K562 (cell line): ENCODE measurements at regions not wholly inside any gene's neighbourhood (a gene's known extent, or its start where the extent isn't known, plus 50 kb on each side); places are given as distances from the start of the nearest gene placed in this dataset.

ENCODE experiments used
- ATAC-seq: fragments of 200-7000 bp; cut with Tn5 transposase; 3 replicates; pipeline ENCODE4 v1.9.1; 2020; ENCODE audit warnings: moderate library complexity
- BruUV-seq: library from RNA; stranded (reverse); fragments of 400-500 nt; replicated peaks from 2 replicates; lab custom pipeline; 2021; lab: Mats Ljungman, UMichigan
- CTCF ChIA-PET: fragments of 300-600 bp; formaldehyde crosslinking; extraction: SDS; loops from one replicate; lab custom pipeline; 2021; ENCODE audit warnings: low intra/inter-chr PET ratio; lab: Yijun Ruan, JAX
- POLR2A ChIA-PET: fragments of 300-600, 350-650 bp; sonication (Branson Sonifier 250); formaldehyde crosslinking; extraction: SDS; loops from one replicate; lab custom pipeline; 2021; ENCODE audit warnings: antibody characterized with exemption, inconsistent platforms; lab: Yijun Ruan, JAX
- DNase-seq, 4 experiments: peaks; one replicate each; pipeline versions ENCODE4 v3.0.0 to v3.0.0-alpha.2; 2011 to 2018; ENCODE audit warnings: low spot score in 3 of 4, mixed read lengths in 3 of 4; ENCODE audit errors: extremely low read depth in 1 of 4
- FAIRE-seq: peaks from 2 replicates; lab custom pipeline; 2011; peaks lifted over from hg19 to GRCh38; lab: Jason Lieb, UNC
- H2AFZ ChIP-seq: 2 replicates; pipeline ENCODE4 v1.6.0; 2011; ENCODE audit warnings: low read depth, low read length, control low read depth, inconsistent platforms
- H3K27ac ChIP-seq: fragments of 200-600 bp; 3 replicates; pipeline ENCODE4 v1.8.0; 2011; ENCODE audit warnings: low read depth, mild to moderate bottlenecking, control low read depth, inconsistent platforms, low read length, moderate library complexity, mixed read lengths; ENCODE audit errors: extremely low read depth
- H3K27me3 ChIP-seq, 2 experiments: fragments of 300-600 bp in 1 of 2; 2 replicates in 1 of 2; 3 replicates in 1 of 2; pipeline versions ENCODE4 v1.6.0 to v1.8.0; 2011; ENCODE audit warnings: inconsistent platforms in 2 of 2, low read length in 2 of 2, mild to moderate bottlenecking in 1 of 2, mixed read lengths in 1 of 2, moderate library complexity in 1 of 2; ENCODE audit not compliant: control insufficient read depth in 2 of 2, insufficient read depth in 2 of 2
- H3K36me3 ChIP-seq: fragments of 300-600 bp; 3 replicates; pipeline ENCODE4 v1.8.0; 2011; ENCODE audit warnings: mild to moderate bottlenecking, low read length, inconsistent platforms; ENCODE audit not compliant: control insufficient read depth, insufficient read depth
- H3K4me1 ChIP-seq, 2 experiments: fragments of 200-600 bp in 1 of 2; replicated peaks in 1 of 2; 2 replicates in 1 of 2; 3 replicates in 1 of 2; pipeline versions ENCODE4 v1.5.1 to v1.8.0; 2011; ENCODE audit warnings: inconsistent platforms in 2 of 2, low read length in 2 of 2, mild to moderate bottlenecking in 1 of 2, mixed read lengths in 1 of 2, moderate library complexity in 1 of 2; ENCODE audit not compliant: control insufficient read depth in 2 of 2, insufficient read depth in 2 of 2
- H3K4me2 ChIP-seq: 2 replicates; pipeline ENCODE4 v1.6.1; 2011; ENCODE audit warnings: low read length, control low read depth, inconsistent platforms, mixed read lengths; ENCODE audit not compliant: insufficient read depth
- H3K4me3 ChIP-seq: fragments of 200-600 bp; sonication (generic), shearing (Covaris generic); 2 replicates; pipeline ENCODE4 v1.5.1; 2016; ENCODE audit warnings: control low read depth, inconsistent platforms
- H3K79me2 ChIP-seq: fragments of 200-600 bp; 3 replicates; pipeline ENCODE4 v1.8.0; 2011; ENCODE audit warnings: low read length, inconsistent platforms; ENCODE audit not compliant: control insufficient read depth, insufficient read depth
- H3K9ac ChIP-seq, 2 experiments: 2 replicates each; pipeline versions ENCODE4 v1.6.0 to v1.6.1; 2011; ENCODE audit warnings: low read depth in 2 of 2, low read length in 2 of 2, control low read depth in 1 of 2, inconsistent platforms in 1 of 2, mild to moderate bottlenecking in 1 of 2, mixed read lengths in 1 of 2; ENCODE audit not compliant: insufficient read depth in 1 of 2
- H3K9me1 ChIP-seq: one replicate; pipeline ENCODE4 v1.6.0; 2011; ENCODE audit warnings: inconsistent platforms, mild to moderate bottlenecking, low read length, moderate library complexity; ENCODE audit not compliant: control insufficient read depth, insufficient read depth
- H3K9me3 ChIP-seq: replicated peaks from 2 replicates; pipeline ENCODE4 v1.5.1; 2011; ENCODE audit warnings: low read depth, low read length, inconsistent platforms; ENCODE audit not compliant: control insufficient read depth, insufficient read depth
- H4K20me1 ChIP-seq: replicated peaks from 2 replicates; pipeline ENCODE4 v1.6.1; 2011; ENCODE audit warnings: low read length, inconsistent platforms, mixed read lengths; ENCODE audit not compliant: control insufficient read depth, insufficient read depth
- FOS ChIP-seq: IDR thresholded peaks from 3 replicates; pipeline ENCODE4 v1.6.1; 2011; ENCODE audit not compliant: insufficient read length; ENCODE audit errors: extremely low read depth
- MGA ChIP-seq: fragments of 450-650 bp; IDR thresholded peaks from 2 replicates; pipeline ENCODE4 v1.6.1; 2016; ENCODE audit warnings: mild to moderate bottlenecking, moderate library complexity
- POLR2A ChIP-seq: fragments of 450-650 bp; conservative IDR thresholded peaks from 2 replicates; pipeline ENCODE4 v1.6.1; 2016
- SMAD1 ChIP-seq: fragments of 150-350 bp; IDR thresholded peaks from 2 replicates; pipeline ENCODE4 v1.6.1; 2014; ENCODE audit warnings: low read length, low read depth; ENCODE audit not compliant: partially characterized antibody
- SNIP1 ChIP-seq: fragments of 450-650 bp; IDR thresholded peaks from 2 replicates; pipeline ENCODE4 v1.7.1; 2017; ENCODE audit warnings: low read depth, mild to moderate bottlenecking
- TAF15 ChIP-seq: fragments of 200-400 bp; formaldehyde crosslinking; IDR thresholded peaks from 2 replicates; pipeline ENCODE4 v1.6.1; 2017; ENCODE audit warnings: mild to moderate bottlenecking, low read depth, low read length, moderate library complexity
- ZBTB1 ChIP-seq: sonication (generic); formaldehyde crosslinking; IDR thresholded peaks from 2 replicates; pipeline ENCODE4 v1.8.1; 2023; ENCODE audit warnings: missing genetic modification reagents, low read depth, mild to moderate bottlenecking, borderline replicate concordance
- WGBS: fragments of 100-300 bp; shearing (Covaris generic); methylation state at CpG from one replicate; pipeline ENCODE4 v1.1.6; 2016; ENCODE audit warnings: low coverage, mixed read lengths; ENCODE audit not compliant: insufficient coverage; ENCODE audit errors: missing lambda C conversion rate; 5-methylcytosine and 5-hydroxymethylcytosine counted together
- in situ Hi-C: fragments of 300-500 bp; cut with MboI; formaldehyde crosslinking; loops from 4 replicates; pipeline ENCODE4 v1.15.0; 2018; ENCODE audit warnings: inconsistent platforms, mixed read lengths
- intact Hi-C: fragments of 100-400 bp; cut with micrococcal nuclease; formaldehyde crosslinking; loops from 2 replicates; pipeline ENCODE4 v1.14.2; 2022
- TF ChIP-seq, protein P1 (sequence below): fragments of 450-650 bp; conservative IDR thresholded peaks from 2 replicates; pipeline ENCODE4 v1.6.1; 2016; ENCODE audit warnings: missing genetic modification characterization, low read depth, mild to moderate bottlenecking, missing compliant biosample characterization, moderate library complexity

- WGBS, result 4% methylated on average over 1 of the region's 1 CpG
- Histone ChIP-seq H3K27me3 (no peaks in the 10 kb centered on the region), H3K9me3 (no peaks in the 10 kb centered on the region), H3K27ac (no peak overlapping the region), H3K9me1 (no peaks in the 10 kb centered on the region), H3K79me2 (no peaks in the 10 kb centered on the region), H3K9ac (no peak overlapping the region)
- in situ Hi-C loops, result no loop called here
- CTCF ChIA-PET, result no interaction called here
- BruUV-seq, result no TSS peak
- FAIRE-seq, result no peak
- TF ChIP-seq POLR2A (no peak), SMAD1 (no peak), SNIP1 (no peak), ZBTB1 (CRISPR knock-in tag) (no peak), TAF15 (no peak), FOS (no peak), MGA (no peak)
- TF ChIP-seq, protein P1, sequence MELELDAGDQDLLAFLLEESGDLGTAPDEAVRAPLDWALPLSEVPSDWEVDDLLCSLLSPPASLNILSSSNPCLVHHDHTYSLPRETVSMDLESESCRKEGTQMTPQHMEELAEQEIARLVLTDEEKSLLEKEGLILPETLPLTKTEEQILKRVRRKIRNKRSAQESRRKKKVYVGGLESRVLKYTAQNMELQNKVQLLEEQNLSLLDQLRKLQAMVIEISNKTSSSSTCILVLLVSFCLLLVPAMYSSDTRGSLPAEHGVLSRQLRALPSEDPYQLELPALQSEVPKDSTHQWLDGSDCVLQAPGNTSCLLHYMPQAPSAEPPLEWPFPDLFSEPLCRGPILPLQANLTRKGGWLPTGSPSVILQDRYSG (tag), result no peak
- TF ChIP-seq, all 486 proteins: peak for 0
- no peak overlapping the region for H3K4me3 ChIP-seq
- H3K36me3 ChIP-seq, result no peaks in the 10 kb centered on the region
- no peaks in the 10 kb centered on the region for H4K20me1 ChIP-seq
- no peaks in the 10 kb centered on the region for H3K4me1 ChIP-seq
- ATAC-seq, result no peak
- POLR2A ChIA-PET, result no interaction called here
- DNase-seq, result no peak
- H2AFZ ChIP-seq, result no peak overlapping the region
- intact Hi-C loops, result no loop called here
- H3K4me2 ChIP-seq, result no peak overlapping the region
These were observed 861.5 kb downstream of the ANKRD7 start for GRCh38 chr7:119086026-119086425.
